HL-60 (cell line): ENCODE measurements at regions not wholly inside any gene's neighbourhood (a gene's known extent, or its start where the extent isn't known, plus 50 kb on each side); places are given as distances from the start of the nearest gene placed in this dataset.
"Not testable (repeated sequence)": the region's sequence is repeated elsewhere in the genome, so short reads cannot be mapped to it uniquely, and the experiment has no call there.

Experiments
- DNase-seq, 2 experiments: peaks; one replicate each; pipeline ENCODE4 v3.0.0-alpha.2; 2010 to 2020; ENCODE audit warnings: low read depth in 1 of 2, low spot score in 1 of 2
- H3K27ac ChIP-seq: fragments of 250-450 bp; sonication (Bioruptor Pico); replicated peaks from 2 replicates; pipeline ENCODE4 v1.5.1; 2020; ENCODE audit warnings: mild to moderate bottlenecking, moderate library complexity
- H3K27me3 ChIP-seq: fragments of 250-450 bp; sonication (Bioruptor Pico); 2 replicates; pipeline ENCODE4 v1.5.1; 2021; ENCODE audit warnings: mild to moderate bottlenecking, moderate library complexity; ENCODE audit not compliant: insufficient read depth, poor library complexity, severe bottlenecking
- H3K4me3 ChIP-seq: replicated peaks from 2 replicates; pipeline ENCODE4 v1.5.1; 2011; ENCODE audit warnings: mild to moderate bottlenecking, control low read depth, low read length; ENCODE audit not compliant: insufficient read depth
- GABPA ChIP-seq: IDR thresholded peaks from 2 replicates; pipeline ENCODE4 v1.6.1; 2012; ENCODE audit warnings: low read depth
- POLR2AphosphoS5 ChIP-seq: IDR thresholded peaks from 2 replicates; pipeline ENCODE4 v1.6.1; 2012; ENCODE audit warnings: low read depth
- REST ChIP-seq: IDR thresholded peaks from 2 replicates; pipeline ENCODE4 v1.6.1; 2012; ENCODE audit warnings: low read depth; ENCODE audit not compliant: insufficient replicate concordance
- SPI1 ChIP-seq: IDR thresholded peaks from 2 replicates; pipeline ENCODE4 v1.6.1; 2012; ENCODE audit warnings: low read depth, mild to moderate bottlenecking, borderline replicate concordance
- TF ChIP-seq, protein P1 (sequence below): IDR thresholded peaks from one replicate; pipeline ENCODE4 v1.5.1; 2011; ENCODE audit warnings: low read length, control low read depth, inconsistent platforms; ENCODE audit not compliant: insufficient read depth

DNA sequence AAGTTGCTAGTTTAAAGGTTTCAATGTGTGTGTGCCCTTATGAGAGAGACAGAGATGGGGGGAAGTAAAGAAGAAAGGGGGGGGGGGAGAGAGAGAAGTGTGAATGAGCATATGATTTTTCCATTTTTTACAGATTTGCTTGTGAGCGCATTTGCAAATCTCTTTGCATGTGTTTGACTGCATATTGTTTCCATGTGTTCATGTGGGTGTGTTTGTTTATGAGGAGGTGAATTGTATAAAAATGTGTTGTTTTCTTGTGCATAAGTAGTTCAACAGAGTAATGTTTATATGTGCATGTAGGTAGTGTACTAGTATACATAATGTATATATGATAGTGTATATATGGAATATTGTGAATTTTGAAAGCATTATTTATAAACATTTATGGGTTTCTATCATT is 205.9 kb upstream of the SPAG17 start:
- Histone ChIP-seq H3K4me3 (no peak overlapping the region), H3K27ac (no peak overlapping the region), H3K27me3 (no peaks in the 10 kb centered on the region)
- TF ChIP-seq, protein P1, sequence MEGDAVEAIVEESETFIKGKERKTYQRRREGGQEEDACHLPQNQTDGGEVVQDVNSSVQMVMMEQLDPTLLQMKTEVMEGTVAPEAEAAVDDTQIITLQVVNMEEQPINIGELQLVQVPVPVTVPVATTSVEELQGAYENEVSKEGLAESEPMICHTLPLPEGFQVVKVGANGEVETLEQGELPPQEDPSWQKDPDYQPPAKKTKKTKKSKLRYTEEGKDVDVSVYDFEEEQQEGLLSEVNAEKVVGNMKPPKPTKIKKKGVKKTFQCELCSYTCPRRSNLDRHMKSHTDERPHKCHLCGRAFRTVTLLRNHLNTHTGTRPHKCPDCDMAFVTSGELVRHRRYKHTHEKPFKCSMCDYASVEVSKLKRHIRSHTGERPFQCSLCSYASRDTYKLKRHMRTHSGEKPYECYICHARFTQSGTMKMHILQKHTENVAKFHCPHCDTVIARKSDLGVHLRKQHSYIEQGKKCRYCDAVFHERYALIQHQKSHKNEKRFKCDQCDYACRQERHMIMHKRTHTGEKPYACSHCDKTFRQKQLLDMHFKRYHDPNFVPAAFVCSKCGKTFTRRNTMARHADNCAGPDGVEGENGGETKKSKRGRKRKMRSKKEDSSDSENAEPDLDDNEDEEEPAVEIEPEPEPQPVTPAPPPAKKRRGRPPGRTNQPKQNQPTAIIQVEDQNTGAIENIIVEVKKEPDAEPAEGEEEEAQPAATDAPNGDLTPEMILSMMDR, result no peak
- TF ChIP-seq SPI1, result no peak
- TF ChIP-seq REST, result no peak
- no peak for TF ChIP-seq POLR2AphosphoS5
- TF ChIP-seq GABPA, result no peak
- DNase-seq, result no peak

DNA sequence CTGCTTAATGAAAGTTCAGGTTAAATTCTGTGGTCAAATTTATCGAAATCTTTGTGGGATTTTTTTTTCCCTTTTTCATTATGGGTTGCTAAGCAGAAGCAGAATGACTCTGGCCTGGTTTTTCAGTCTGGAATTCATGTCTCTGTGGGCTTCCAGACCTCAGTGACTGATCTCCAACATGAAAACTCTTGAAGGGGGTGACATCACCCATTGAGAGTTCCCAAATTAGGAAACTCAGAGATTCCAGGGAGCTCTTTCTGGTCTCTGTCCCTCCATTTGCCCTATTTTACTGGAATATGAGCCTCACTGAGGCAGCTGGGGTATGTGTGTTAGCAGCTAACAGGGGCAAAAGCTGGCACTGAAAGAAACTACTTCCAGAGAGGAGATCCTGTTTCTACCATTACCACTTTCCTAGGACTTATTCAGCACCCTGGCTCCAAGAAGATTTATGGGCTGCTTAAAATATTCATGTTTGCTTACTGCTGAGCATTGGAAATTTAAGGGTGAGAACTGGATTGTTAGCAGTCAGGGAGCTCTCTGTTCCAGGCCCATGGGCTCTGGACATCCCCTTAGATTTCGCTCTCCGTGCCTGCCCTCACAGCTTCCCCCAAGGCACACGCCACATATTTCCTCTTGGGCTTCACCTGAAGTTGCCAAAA is 203.4 kb upstream of the SPAG17 start:
- DNase-seq, result no peak
- no peaks in the 10 kb centered on the region for H3K27me3 ChIP-seq
- H3K27ac ChIP-seq, result no peak overlapping the region
- H3K4me3 ChIP-seq, result no peak overlapping the region
- TF ChIP-seq POLR2AphosphoS5, result no peak
- TF ChIP-seq GABPA, result no peak
- TF ChIP-seq, protein P1, result no peak
- no peak for TF ChIP-seq REST
- TF ChIP-seq SPI1, result no peak

DNA sequence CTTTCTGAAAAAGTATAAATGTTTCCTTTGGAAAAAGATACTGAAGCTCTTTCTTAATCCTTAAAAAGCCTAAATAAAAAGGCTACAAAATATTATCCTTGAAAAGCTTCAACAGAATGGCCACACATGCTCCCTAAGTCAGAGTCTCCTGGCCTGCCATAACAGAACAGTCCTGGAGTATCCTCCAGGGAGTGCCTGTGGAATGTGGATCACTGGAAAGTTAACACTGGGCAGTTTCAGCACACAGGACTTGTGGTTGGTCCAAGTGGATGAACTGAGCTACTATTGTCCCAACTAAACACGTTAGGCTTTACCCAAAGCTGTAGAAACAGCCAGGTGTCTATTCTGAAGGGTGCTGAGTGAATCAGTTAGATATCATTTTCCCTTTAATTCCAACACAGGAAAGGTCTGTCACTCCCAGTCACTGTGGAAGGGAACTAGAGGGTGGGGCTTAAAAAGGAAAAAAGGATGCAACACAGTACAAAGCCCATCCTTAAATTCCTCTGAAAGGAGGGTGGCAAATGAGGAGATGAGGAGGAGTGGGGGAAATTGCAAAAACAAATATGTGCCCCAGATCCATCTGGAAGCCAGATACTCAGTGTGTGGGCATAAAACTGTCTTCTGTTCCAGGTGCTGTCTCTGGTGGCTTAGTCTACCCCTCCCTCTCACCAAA is 196.3 kb upstream of the SPAG17 start:
- TF ChIP-seq, protein P1, result no peak
- no peak for TF ChIP-seq REST
- TF ChIP-seq POLR2AphosphoS5, result no peak
- TF ChIP-seq SPI1, result no peak
- no peak for TF ChIP-seq GABPA
- H3K4me3 ChIP-seq, result no peak overlapping the region
- no peaks in the 10 kb centered on the region for H3K27me3 ChIP-seq
- H3K27ac ChIP-seq, result no peak overlapping the region
- DNase-seq, result no peak

DNA sequence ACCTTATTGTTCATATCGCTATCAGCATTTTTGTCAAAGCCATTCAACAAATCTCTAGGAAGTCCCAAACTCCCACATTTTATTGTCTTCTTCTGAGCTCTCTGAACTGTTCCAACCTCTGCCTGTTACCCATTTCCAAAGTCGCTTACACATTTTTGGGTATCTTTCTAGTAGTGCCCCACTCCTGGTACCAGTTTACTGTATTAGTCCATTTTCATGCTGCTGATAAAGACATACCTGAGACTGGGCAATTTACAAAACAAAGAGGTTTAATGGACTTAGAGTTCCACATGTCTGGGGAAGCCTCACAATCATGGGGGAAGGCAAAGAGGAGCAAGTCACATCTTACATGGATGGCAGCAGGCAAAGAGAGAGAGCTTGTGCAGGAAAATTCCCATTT is 192.2 kb upstream of the SPAG17 start:
- H3K4me3 ChIP-seq, H3K27me3 ChIP-seq, H3K27ac ChIP-seq, DNase-seq: not testable (repeated sequence)
